Heart right ventricle (tissue), 16 donors: ENCODE measurements at regions not wholly inside any gene's neighbourhood (a gene's known extent, or its start where the extent isn't known, plus 50 kb on each side); places are given as distances from the start of the nearest gene placed in this dataset.
"Not testable (repeated sequence)": the region's sequence is repeated elsewhere in the genome, so short reads cannot be mapped to it uniquely, and the experiment has no call there.

ENCODE experiments used
- ATAC-seq, 8 donors: fragments of 200-7000 bp; cut with Tn5 transposase; one replicate each; pipeline ENCODE4 v1.9.1; 2020; ENCODE audit warnings: mild to moderate bottlenecking in 8 of 8, moderate library complexity in 8 of 8, moderate number of reproducible peaks in 1 of 8
- DNase-seq, 2 donors: peaks; one replicate each; pipeline ENCODE4 v3.0.0-alpha.2; 2020
- H3K27ac ChIP-seq, 10 donors: fragments of 200-600 bp; sonication (generic) in 2 of 10; one replicate each; pipeline versions ENCODE4 v1.5.0 to v1.8.0; 2020 to 2022; ENCODE audit warnings: mild to moderate bottlenecking in 3 of 10
- H3K27me3 ChIP-seq, 7 donors: fragments of 200-600 bp; one replicate each; pipeline ENCODE4 v1.8.0; 2021 to 2022; ENCODE audit warnings: mild to moderate bottlenecking in 2 of 7
- H3K36me3 ChIP-seq, 9 donors: fragments of 200-600 bp; sonication (generic) in 1 of 9; one replicate each; pipeline versions ENCODE4 v1.5.0 to v1.8.0; 2020 to 2022; ENCODE audit warnings: mild to moderate bottlenecking in 2 of 9
- H3K4me1 ChIP-seq, 9 donors: fragments of 200-600 bp; sonication (generic) in 1 of 9; one replicate each; pipeline versions ENCODE4 v1.5.0 to v1.8.0; 2020 to 2022; ENCODE audit warnings: mild to moderate bottlenecking in 4 of 9
- H3K4me3 ChIP-seq, 10 donors: fragments of 200-600 bp; sonication (generic) in 2 of 10; one replicate each; pipeline versions ENCODE4 v1.5.0 to v1.8.0; 2020 to 2022; ENCODE audit warnings: mild to moderate bottlenecking in 7 of 10, moderate library complexity in 2 of 10
- H3K9me3 ChIP-seq, 11 donors: fragments of 200-600 bp in 10 of 11; sonication (generic) in 2 of 11; one replicate each; pipeline versions ENCODE4 v1.5.0 to v1.8.0; 2013 to 2022; ENCODE audit warnings: mild to moderate bottlenecking in 2 of 11, control low read depth in 1 of 11, moderate library complexity in 1 of 11
- whole genome bisulfite sequencing, 2 donors: extraction: QIAGEN DNeasy Blood & Tissue Kit; methylation state at CpG; one replicate each; pipeline ENCODE4 v1.1.7; 2013; ENCODE audit warnings: inconsistent platforms in 1 of 2; 5-methylcytosine and 5-hydroxymethylcytosine counted together
- intact Hi-C, 10 donors: fragments of 100-400 bp; cut with DNase I; formaldehyde crosslinking; loops; one replicate each; pipeline versions ENCODE4 v1.11.1 to v1.14.2; 2022
- TF ChIP-seq, protein P1 (sequence below), 9 donors: fragments of 200-600 bp; sonication (generic) in 2 of 9; IDR thresholded peaks; one replicate each; pipeline versions ENCODE4 v1.5.0 to v1.8.0; 2021 to 2022; ENCODE audit warnings: antibody characterized with exemption in 9 of 9, mild to moderate bottlenecking in 5 of 9, moderate library complexity in 1 of 9
- donor health status: Arrhythmogenic right ventricular cardiomyopathy.
- donor health status: ischemic (EF 13 %, LVEDD 7.1; RV severe dilation, severe dysfunction).
- donor health status: healthy with polysubstance abuse.
- donor health status: DM: no; HTN: yes; CAD: no.
- donor health status: DM: no; HTN: no; CAD: no.
- donor health status: ischemic (EF 25% LVEDD 6.9; RV normal size, moderate dysfunction).
- donor health status: ischemic (EF 25% LVEDD 5.7; RV mildly dilated, moderate dysfunction).
- donor health status: healthy.
- donor health status: DM: yes; HTN: yes; CAD: no.
- donor health status: Ischemic cardiomyopathy.
- donor health status: ischemic (EF 35%, LVEDD 5.7; RV mildly dilated, moderate dysfunction).
- donor health status: nonischemic (EF 11% LVEDD 7.7; RV severe dilation, severe dysfunction).
- donor health status: DM: yes; HTN: yes; CAD: no.
- donor health status: PGD.
- donor health status: ischemic (EF 29% LVEDD 5.4; RV normal size, mild dysfunction).
- donor health status: nonischemic (EF 23%, LVEDD 6.1; RV moderate dilation, normal function).

DNA sequence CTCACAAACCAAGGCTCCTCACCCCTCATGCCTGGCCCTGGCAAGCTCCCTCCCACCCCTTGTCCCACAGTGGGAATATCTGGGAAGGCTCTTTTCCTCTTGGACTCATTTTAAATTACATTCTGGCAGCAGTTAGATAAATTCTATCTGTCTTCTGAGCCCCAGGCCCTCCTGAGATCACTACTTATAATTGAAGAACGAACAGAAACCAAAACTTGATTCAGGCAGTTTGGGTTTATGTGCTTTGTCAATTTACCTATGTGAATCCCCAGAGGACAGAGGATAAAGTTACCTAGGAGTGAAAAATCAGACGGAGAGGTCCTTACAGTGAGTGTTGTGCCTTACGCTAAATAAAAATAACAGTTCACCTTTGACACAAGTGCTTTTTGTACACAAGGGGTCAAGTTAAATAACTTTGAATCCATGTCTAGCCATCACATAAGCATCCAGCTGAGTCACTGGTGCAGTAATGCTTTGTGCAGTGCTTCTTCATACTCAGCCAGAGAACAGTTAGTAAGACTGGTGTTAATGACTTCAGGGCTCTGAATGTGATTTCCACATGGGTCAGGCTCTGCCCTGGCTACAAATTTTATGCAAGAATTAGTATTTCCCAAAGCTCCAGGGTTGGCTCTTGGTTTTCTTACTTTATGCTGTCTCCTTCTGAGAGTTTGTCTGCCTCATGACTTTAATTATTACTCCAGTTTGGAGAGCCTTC is 329.3 kb downstream of the INSIG2 start:
- H3K4me3 ChIP-seq, result no peak overlapping the region
- 71 to 75% methylated on average over 3 of the region's 3 CpGs for WGBS, 2 donors

DNA sequence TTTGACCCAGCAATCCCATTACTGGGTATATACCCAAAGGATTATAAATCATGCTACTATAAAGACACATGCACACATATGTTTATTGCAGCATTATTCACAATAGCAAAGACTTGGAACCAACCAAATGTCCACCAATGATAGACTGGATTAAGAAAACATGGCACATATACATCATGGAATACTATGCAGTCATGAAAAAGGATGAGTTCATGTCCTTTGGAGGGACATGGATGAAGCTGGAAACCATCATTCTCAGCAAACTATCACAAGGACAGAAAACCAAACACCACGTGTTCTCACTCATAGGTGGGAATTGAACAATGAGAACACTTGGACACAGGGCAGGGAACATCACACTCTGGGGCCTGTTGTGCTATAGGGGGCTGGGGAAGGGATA is 326.9 kb downstream of the INSIG2 start:
- DNase-seq, ATAC-seq, H3K4me1 ChIP-seq, intact Hi-C loops, H3K36me3 ChIP-seq, H3K4me3 ChIP-seq, H3K27ac ChIP-seq: not testable (repeated sequence)
- 67 to 76% methylated on average over 1 of the region's 1 CpG for WGBS, 2 donors
- Histone ChIP-seq H3K9me3 (peaks cover 0 to 17% (median 0%) of the 10 kb centered on the region in 11 donors), H3K27me3 (peaks cover 0 to 13% (median 0%) of the 10 kb centered on the region in 7 donors)

More for the DNA sequence above, 329.3 kb downstream of the INSIG2 start:
- intact Hi-C loops, result no loop called here
- peaks cover 0 to 13% (median 3%) of the 10 kb centered on the region in 7 donors for H3K27me3 ChIP-seq
- no peaks in the 10 kb centered on the region for H3K36me3 ChIP-seq
- no peak for ATAC-seq
- no peaks in the 10 kb centered on the region for H3K4me1 ChIP-seq
- no peak for DNase-seq
- TF ChIP-seq, protein P1, sequence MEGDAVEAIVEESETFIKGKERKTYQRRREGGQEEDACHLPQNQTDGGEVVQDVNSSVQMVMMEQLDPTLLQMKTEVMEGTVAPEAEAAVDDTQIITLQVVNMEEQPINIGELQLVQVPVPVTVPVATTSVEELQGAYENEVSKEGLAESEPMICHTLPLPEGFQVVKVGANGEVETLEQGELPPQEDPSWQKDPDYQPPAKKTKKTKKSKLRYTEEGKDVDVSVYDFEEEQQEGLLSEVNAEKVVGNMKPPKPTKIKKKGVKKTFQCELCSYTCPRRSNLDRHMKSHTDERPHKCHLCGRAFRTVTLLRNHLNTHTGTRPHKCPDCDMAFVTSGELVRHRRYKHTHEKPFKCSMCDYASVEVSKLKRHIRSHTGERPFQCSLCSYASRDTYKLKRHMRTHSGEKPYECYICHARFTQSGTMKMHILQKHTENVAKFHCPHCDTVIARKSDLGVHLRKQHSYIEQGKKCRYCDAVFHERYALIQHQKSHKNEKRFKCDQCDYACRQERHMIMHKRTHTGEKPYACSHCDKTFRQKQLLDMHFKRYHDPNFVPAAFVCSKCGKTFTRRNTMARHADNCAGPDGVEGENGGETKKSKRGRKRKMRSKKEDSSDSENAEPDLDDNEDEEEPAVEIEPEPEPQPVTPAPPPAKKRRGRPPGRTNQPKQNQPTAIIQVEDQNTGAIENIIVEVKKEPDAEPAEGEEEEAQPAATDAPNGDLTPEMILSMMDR (IDR thresholded peaks at IDR 0.05), result no peak
- H3K27ac ChIP-seq, result no peak overlapping the region
- H3K9me3 ChIP-seq, result peaks cover 0 to 24% (median 0%) of the 10 kb centered on the region in 11 donors

DNA sequence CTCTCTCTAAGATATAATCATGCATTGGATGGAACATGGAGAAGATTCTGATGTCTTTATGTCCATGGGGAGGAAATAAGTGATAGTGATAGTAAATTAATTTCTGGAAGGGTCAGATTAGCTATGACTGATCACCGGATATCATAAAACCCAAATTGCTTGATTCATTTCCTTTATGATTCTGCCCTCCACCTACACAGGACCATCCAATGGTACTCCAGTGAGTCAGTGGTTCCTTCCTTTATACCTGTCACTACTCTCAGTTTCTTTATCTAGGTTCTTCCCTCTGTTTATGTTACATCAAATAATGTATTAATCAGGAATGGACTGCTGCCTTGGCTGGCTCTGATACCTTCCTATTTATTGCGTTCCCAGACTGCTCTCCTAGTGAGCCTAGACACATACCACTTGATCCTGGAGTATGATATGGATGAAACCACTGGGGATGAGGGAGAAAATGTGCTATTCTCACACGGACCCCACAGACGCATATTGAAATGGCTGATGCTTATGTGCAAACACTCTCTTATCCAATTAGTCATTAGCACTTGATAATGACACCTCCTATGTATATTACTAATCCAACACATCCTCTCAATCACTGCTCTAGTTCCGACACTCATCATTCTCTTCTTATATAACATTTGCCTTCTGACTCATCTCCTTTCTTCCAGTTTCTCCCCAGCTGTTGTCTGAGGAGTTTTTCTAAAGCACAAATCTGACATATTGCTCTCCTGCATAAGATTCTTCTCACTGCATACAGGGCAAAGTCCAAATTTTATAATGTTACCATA is 315.6 kb downstream of the INSIG2 start:
- ATAC-seq (no peak), DNase-seq (no peak)
- 70 to 73% methylated on average over 5 of the region's 5 CpGs for WGBS, 2 donors
- H3K4me1 ChIP-seq, result no peaks in the 10 kb centered on the region
- TF ChIP-seq, protein P1 (IDR thresholded peaks at IDR 0.05), result no peak
- H3K9me3 ChIP-seq, result peaks cover 0 to 19% (median 0%) of the 10 kb centered on the region in 11 donors
- H3K27ac ChIP-seq, result no peak overlapping the region
- intact Hi-C loops, result no loop called here
- no peak overlapping the region for H3K4me3 ChIP-seq
- peaks cover 0 to 4% (median 0%) of the 10 kb centered on the region in 7 donors for H3K27me3 ChIP-seq
- no peaks in the 10 kb centered on the region for H3K36me3 ChIP-seq

DNA sequence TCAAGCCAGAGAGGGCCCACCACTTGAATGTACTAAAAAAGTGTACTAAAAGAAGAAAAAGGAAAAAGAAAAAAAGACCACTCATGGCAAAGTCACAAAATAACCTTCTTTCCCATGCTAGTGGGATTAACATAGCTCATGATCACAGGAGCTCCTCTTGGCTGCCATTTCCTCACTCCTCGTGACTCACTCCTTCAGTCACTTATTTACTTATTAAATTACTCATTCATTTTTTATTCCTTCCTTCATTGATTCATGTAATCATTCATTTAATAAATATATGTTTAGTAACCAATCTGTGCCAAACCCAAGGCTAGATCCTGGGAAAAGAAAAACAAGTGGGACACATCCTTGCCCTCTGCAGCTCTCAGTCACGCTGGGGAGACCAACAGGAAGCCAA is 300.5 kb downstream of the INSIG2 start:
- no peak for ATAC-seq
- Histone ChIP-seq H3K4me3 (no peak overlapping the region), H3K36me3 (no peaks in the 10 kb centered on the region), H3K27me3 (peaks cover 0 to 3% (median 0%) of the 10 kb centered on the region in 7 donors), H3K4me1 (no peaks in the 10 kb centered on the region), H3K9me3 (no peaks in the 10 kb centered on the region), H3K27ac (no peak overlapping the region)
- intact Hi-C loops, result no loop called here
- TF ChIP-seq, protein P1 (IDR thresholded peaks at IDR 0.05), result no peak
- no peak for DNase-seq
- WGBS, 2 donors, result 64 to 74% methylated on average over 2 of the region's 2 CpGs
